GM19035 (cell line): ENCODE measurements at regions not wholly inside any gene's neighbourhood (a gene's known extent, or its start where the extent isn't known, plus 50 kb on each side); places are given as distances from the start of the nearest gene placed in this dataset.
"Not testable (repeated sequence)": the region's sequence is repeated elsewhere in the genome, so short reads cannot be mapped to it uniquely, and the experiment has no call there.

ENCODE experiments used
- ATAC-seq: cut with Tn5 transposase; IDR thresholded peaks from one replicate; pipeline ENCODE4 v1.9.1; 2021; ENCODE audit not compliant: unreplicated experiment

- no peak for ATAC-seq
Observed at GRCh38 chr4:123025398-123025797, 103.0 kb upstream of the NUDT6 start.

GRCh38 chr4:123026015-123026414 lies 103.6 kb upstream of the NUDT6 start:
- not testable (repeated sequence) for ATAC-seq

DNA sequence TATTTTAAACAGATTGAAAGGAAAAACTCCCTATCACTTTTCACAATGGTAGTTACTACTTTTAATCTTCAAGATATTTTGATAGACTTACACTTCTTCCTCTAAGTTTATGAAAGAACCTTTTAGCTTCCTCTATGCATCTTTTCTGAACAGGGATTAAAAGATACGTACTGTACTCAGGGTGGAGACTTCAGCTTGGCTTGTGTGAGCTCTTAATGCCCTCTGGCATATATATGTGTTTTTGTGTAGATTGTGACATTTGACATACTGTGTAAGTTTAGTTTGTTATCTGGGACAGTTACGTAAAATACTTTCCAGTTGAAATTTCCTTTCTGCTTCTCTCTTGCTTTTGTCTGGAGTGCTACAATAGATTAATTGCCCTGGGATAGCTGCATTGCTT lies 109.3 kb upstream of the NUDT6 start:
- no peak for ATAC-seq

DNA sequence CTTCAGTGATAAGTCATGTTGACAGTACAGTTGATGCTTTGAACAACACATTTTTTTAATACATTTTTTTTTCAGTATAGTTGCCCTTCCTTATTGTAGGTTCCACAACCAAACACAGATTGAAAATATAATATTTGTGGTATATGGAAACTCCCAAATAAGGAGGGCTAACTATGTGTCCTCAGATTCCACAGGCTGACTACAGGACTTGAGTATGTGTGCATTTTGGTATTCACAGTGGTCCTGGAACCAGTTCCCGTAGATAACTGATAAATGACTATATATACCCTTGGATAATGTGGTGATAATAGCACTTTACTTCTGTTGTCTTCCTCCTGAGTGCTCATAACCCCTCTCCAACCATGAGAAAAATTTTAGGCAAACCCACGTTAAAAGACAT lies 111.6 kb upstream of the NUDT6 start:
- no peak for ATAC-seq

DNA sequence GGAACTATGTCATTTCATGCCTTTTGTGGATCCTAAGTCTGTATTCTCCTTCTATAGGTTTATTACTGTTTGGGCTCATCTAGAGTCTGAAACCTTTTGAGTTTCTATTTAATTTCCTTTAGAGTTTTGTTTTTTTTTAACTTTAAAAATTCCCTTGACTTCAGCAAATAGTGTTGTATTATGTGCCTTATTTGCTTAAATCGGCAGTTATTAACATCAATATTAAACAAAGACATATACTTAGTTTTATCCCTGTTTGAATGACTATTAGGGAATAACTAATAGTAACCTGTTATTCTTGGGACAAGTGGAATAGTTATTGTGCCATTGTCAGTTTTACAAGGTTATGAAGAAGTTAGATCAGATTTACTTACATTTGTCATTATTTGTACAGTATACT lies 112.8 kb upstream of the NUDT6 start:
- ATAC-seq = no peak

DNA sequence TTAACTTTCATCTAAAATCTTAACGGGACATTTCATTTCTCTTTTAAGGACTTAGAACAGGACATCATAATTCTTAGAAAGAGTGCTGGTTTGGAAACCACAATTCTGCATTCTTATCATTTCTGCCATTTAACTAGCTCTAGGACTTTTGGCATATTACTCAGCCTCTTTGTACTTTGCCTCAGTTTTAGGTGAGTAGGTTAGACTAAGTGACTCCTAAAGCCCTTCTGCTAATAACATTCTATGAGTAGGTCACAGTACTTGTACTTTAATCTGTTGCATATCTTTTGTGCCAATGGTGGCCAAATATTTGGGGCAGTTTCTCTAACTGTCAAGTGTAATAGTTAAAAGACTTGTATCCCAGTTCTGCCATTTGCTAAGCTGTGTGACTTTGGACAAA lies 115.4 kb upstream of the NUDT6 start:
- no peak for ATAC-seq

GRCh38 chr4:123042095-123042494 lies 119.7 kb upstream of the NUDT6 start:
- ATAC-seq = no peak

- ATAC-seq = no peak
Observed at GRCh38 chr4:123043013-123043412, 120.6 kb upstream of the NUDT6 start.

DNA sequence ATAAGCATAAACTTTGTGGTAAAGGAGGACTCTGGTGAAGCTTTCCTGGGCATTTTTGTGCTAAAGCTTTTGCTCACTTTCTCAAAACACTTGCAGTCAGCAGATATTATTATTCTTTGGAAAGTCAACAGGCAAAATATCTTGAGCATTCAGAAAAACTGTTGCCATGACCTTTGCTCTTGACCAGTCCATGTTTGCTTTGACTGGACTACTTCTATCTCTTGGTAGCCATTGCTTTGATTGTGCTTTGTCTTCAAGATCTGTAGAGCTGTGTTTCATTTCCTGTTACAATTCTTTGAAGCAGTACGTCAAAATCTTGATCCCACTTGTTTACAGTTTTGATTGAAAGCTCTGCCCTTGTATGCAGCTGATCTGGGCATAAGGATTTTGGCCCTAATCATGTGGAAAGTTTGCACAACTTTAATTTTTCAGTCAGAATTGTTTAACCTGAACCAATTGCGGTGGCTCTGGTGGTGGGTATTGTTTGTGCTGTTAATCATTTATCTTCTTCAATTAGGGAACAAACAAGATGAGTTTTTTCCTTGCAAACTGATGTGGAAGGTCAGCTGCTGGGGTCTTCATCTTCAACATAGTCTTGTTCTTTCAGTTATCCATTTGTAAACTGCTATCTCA lies 121.5 kb upstream of the NUDT6 start:
- ATAC-seq = no peak

DNA sequence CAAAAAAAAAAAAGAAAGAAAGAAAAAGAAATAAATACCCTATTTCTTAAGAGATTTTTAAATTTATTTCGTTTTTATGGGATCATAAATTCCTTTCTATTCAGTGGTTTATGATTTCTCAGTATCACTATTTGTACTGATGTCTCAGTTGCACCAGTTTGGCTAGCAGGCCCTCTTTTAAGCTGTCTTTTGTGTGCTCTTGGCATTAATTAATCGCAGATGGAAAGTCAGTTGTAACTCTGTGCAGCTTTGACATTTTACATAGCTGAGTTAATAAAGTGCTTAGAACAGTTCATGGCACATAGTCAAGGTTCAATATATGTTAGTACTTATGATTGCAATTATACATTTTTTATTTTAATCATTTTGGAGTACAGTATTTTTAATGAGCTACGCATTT lies 123.7 kb upstream of the NUDT6 start:
- ATAC-seq = no peak

GRCh38 chr4:123050018-123050417 lies 127.6 kb upstream of the NUDT6 start:
- ATAC-seq = no peak

- ATAC-seq = no peak
Observed at GRCh38 chr4:123052007-123052406, 129.6 kb upstream of the NUDT6 start.

DNA sequence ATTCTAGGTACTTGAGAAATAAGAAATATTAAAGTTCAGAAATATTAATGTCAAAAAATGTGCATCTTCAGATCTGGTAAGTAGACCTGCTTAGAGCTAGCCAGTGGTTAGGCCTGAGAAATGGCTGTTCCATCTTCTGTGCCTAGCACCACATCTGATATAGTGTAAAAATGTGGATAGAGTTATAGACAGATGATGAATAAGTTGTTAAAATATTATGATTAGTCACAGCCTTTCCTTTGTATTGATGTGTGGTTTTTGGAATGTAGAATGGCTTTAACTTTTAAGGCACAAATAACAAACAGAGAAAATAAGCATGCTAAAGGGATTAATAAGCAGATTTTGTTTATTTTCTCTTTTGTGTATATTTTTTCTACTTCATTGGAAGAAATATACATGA lies 133.5 kb upstream of the NUDT6 start:
- ATAC-seq = no peak

GRCh38 chr4:123060039-123060770 lies 137.8 kb upstream of the NUDT6 start:
- no peak for ATAC-seq

DNA sequence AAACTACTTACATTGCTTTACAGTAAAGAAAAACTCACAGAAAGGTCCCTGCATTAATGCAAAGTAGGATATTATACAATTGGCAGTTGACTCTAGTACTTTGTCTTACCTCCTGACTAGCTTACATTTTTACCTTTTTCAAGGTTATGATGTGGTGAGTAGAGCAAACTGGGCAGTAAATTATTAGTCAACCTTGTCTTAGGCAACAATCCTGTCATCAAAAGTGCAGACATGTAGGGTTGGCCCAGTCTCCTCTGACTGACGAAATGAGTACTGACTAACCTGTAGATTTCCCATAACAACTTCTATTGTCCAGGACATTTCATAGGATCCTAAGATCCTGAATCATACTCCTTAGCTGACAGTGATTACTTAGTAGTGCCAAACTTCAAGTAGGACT lies 142.0 kb upstream of the NUDT6 start:
- no peak for ATAC-seq

- no peak for ATAC-seq
Observed at GRCh38 chr4:123068081-123068480, 145.7 kb upstream of the NUDT6 start.

- no peak for ATAC-seq
Observed at GRCh38 chr4:123072060-123072459, 149.7 kb upstream of the NUDT6 start.

DNA sequence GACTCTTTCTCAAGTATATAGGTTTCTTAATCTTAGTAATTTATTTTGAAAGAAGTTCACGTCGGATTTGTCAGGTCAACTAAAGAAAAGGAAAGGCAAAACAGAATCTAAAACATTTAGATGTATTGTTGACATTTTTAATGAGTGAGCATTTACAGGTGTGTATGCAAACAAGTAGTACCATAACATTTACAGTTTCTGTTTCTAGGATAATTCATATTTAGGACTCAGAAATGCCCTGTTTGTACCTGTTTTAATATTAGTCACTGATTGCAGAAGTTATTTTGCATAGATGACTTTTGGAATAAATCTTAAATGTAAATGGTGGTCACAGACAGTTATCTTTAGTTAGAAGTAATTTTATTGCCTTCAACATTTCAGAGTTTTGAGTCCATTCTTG lies 151.3 kb upstream of the NUDT6 start:
- ATAC-seq = no peak

DNA sequence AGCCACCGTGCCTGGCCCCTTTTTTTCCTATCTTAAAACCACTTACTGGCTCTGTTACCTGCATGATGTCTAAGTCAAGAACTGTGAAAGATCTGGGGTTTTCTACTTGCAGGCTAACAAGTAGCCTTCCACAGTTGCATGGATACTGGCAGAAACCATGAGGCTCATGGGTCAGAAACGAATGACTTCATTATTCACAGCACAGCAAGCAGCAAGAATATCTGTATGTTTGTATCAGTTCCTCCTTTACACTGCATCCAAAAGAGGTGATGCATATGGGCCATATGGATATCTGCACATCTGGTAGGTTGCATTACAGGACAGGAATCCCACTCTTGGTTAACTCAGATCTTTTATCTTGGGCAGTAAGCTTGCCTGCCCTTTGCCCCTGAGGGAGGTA lies 154.9 kb upstream of the NUDT6 start:
- no peak for ATAC-seq

DNA sequence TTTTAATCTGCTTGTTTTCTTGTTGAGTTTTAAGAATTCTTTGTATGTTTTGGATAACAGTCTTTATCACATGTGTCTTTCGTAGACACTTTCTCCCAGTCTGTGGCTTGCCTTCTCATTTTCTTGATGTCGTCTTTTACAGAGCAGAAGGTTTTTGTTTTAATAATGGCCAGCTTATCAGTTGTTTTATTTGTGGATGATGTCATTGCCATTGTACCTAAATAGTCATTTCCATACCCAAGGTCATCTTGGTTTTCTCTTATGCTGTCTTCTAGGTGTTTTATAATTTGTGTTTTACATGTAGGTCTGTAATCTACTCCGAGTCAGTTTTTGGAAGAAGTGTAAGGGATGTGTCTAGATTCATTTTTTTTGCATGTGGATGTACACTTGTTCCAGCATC lies 159.6 kb upstream of the NUDT6 start:
- no peak for ATAC-seq

DNA sequence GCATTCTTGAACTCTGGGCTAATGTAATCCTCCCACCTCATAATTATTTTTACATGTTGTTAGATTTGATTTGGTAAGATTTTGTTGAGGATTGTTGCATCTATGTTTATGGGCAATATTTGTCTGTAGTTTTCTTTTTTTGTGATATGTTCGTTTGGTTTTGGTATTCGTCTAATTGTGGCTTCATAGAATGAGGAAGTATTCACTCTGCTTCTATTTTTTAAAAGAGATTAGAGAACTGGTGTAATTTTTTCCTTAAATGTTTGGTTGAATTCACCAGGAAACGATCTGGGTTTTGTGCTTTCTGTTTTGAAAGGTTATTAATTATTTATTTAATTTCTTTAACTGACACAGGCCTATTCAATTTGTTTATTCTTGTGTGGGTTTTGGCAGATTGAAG lies 161.2 kb upstream of the NUDT6 start:
- ATAC-seq = no peak

DNA sequence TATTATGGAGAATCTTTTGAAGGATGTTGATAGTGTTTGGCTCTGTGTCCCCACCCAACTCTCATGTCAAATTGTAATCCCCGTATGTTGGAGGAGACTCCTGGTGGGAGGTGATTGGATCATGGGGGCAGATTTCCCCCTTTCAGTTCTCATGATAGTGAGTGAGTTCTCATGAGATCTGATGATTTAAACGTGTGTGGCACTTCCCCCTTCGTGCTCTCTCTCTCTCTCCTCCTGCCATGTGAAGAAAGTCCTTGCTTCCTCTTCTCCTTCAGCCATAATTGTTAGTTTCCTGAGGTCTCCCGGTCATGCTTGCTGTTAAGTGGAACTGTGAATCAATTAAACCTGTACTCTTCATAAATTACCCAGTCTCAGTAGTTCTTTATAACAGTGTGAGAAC lies 166.1 kb upstream of the NUDT6 start:
- no peak for ATAC-seq

GRCh38 chr4:123090886-123091285 lies 168.5 kb upstream of the NUDT6 start:
- ATAC-seq = no peak
